HG03442 (cell line): ENCODE measurements at regions not wholly inside any gene's neighbourhood (a gene's known extent, or its start where the extent isn't known, plus 50 kb on each side); places are given as distances from the start of the nearest gene placed in this dataset.

Experiments used
- ATAC-seq: cut with Tn5 transposase; IDR thresholded peaks from one replicate; pipeline ENCODE4 v1.9.1; 2021; ENCODE audit warnings: mild to moderate bottlenecking, moderate library complexity; ENCODE audit not compliant: unreplicated experiment

DNA sequence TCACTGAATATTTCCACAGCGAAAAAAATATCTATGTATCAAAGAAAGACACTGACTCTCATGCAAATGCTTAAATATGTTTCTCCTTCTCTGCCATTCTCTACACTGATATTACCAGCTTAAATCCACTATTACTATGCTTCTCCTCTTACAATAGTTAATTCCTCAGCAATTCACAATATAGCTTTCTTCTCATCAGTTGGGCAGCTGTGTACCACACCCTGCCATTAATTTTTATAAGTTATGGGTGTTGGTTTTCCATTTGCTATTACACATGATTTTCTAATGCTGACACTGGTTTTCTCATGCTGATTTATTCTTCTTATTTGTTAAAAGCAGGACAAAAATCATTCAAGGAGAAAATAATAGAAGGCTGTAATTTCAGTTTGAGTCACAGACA lies 251.8 kb downstream of the TBX15 start:
- ATAC-seq = no peak

DNA sequence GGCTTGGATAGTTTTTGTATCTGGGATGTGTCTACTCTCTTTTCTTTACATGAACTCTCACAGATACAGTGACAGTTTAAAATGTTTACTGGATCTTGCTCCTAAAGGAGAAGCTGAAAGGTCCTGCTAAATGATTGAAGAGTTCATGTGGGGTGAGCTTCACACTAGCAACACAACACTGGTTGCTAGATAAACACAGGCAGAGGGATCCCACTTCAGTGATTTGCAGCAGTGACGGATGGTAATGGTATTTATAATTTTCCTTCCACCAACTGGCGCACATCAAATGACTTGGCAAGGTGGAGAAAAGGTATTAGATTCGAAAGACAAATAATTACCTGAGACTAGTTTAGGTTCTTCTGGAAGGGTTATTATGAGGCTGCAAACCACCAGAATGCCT lies 270.2 kb downstream of the TBX15 start:
- ATAC-seq = no peak

DNA sequence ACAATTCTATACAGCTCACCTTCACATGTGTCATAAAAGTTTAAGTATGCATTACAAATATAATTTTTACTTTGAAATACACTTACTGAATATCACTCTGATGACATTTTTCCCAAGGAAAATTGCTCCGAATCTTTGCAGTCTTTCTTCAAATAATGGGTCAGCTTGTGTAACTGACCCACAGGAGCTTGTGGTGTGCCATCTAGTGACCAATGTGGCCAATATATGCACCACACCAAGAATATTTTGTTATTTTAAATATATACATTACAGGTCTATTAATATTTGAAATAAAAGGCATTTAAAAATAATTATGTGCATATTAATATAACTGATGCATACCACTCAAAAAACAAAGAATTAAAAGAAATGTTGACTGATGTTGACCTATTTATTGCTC lies 271.4 kb downstream of the TBX15 start:
- ATAC-seq = no peak

DNA sequence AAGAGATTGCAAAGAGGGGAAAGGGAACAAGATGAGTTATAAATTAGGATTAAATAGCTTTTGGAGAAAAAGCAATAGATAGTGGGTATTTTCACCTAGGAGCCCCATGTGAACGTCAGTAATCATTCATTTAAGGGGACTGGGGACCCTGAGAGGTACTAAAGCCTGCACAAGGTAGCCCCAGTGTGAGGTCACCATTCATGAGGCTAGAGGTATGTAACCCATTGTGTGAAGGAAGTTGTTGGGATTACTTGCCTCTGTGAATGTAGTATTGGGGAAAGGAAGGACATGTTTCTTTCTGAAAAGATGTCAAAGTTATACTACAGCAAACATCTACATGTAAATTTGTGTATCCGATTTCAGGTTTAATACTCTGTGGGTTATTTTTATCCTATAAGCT lies 276.8 kb downstream of the TBX15 start:
- ATAC-seq = no peak

DNA sequence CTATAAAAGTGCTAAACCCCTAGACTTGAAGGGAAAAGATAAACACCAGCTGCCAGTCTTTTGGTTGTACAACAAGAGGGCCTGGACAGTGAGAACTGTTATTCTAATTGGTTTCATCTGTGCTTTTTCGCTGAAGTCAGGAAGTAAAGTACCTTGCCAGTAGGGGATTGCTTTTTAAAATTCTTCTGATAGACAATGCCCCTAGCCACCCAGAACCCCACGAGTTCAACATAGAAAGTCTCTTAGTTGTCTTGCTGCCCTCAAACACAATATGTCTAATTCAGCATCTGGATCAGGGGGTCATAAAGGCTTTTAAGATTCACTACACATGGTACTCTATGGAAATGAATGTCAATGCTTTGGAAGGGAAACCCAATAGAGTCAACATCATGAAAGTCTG lies 289.2 kb downstream of the TBX15 start:
- ATAC-seq = no peak

DNA sequence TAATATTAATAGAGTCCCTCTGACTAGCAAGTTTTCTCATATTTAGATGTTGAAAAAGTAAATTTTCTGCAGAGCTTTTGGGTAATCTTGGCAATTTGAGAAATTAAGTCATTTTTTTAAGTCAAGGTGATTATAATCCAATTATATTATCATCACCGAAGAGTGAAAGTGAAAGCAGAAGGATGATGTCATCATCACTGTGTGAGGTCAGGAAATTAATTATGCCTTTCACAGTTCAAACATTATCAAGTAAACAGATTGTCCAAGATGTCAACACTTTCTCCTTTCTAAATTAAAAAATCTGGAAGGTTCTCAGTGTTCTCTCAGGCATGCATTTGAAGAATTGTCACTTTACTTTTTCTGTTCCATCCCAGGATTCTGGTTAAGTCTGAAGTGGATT lies 296.0 kb downstream of the TBX15 start:
- no peak for ATAC-seq

DNA sequence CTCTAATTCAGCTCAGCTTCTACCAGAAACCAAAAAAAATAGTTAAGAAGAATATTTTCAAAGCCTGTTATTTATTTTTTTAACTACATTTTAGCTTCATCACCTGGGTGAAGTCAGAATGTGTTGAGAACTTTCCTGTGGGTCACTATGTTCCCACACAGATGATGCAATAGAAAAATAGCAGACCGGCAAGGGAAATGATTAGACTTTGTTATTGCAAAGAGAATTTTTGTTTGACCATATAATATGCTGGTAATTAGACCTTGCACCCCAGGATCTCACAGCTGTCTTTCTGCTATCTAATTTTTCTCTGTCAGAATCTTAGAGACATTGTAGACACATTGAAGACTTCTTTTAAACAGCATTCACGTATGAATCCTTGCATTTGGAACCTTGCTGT lies 299.3 kb downstream of the TBX15 start:
- ATAC-seq = no peak

DNA sequence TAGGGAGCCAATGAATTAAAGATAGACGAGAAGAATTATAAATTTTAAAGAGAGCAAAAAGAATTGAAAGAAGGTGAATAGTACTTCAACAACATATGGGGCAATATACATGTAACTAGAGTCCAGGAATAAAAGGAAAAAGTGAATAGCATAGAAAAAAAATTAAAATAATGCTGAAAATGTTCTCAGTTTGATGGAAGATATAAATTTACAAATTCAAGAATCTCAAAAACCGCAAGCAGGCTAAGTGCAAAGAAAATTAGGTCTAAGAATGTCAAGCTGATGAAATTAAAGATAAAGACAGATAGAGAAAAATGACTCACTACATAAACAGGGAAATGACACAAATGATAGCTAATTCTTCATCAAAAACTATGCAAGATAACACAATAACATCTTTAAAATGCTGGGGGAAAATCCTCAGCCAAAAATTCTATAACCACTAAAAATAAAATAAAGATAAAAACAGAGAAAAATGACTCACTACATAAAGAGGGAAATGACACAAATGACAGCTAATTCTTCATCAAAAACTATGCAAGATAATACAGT lies 326.3 kb downstream of the TBX15 start:
- ATAC-seq = no peak

DNA sequence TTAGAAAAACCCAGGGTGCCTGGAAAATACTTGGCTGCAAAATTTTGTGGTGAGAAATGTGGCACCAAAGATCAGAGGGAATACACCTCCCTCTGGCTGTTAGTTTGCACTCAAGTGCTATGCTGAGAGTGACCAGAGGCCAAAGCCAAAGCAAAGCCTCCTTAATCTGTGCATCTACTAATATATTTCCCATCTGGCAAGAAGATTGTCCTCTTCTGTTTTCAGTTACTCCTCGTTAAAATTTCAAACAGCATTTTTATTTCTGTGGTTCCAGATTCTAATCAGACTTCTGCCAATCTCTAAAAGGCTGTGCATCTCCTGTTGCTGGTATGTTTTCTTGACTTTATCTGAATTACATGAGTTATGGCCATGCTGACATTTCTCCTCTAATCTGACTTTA lies 327.4 kb downstream of the TBX15 start:
- ATAC-seq = no peak

DNA sequence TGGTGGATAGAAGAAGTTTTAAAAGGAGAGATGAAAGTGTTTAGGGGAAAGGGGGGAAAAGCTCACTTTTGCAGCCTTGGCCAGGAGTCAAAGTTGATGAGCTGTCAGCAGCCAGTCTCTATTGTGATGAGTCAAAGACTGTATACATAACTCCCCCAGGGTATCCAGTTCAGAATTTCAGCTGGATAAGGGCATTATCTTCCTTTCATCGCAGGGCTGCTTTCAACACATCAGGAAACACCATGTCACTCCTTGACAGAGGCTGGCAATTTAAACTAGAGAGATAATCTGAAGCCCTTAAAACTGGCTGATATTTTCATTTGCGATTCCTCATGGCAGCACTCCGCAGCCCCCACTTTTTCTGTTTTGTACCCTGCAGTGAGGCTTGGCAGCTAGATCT lies 328.5 kb downstream of the TBX15 start:
- ATAC-seq = no peak

DNA sequence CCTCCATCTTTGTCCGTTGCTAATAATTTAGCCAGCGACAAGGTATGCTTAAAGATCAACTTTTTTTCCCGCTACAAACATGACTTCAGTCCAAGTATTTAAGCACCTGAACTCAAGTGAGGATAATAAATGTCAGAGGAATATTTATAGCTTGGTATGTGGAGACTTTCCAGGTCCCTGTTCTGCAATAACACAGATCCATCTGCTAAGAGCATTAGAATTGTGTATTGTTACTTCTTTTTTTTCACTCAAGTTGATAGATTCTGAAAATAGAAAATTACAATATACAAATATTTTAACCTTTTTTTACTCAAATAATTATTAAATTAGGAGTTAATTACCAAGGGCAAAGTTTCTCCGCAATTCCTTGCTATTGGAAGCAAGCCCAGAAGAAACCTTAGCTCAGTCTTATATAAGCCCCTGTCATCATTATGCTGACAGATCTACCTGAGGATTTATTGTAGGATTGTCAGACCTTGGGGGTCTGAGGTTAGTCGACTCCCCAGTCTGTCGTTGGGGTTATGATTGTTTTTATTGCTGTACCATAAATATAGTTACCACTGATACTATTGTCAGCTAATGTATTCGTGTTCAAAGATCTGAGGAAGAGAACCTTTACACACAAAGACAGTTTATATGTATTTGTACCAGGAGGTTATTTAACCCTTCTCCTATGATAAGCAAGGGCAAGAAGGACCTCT lies 337.9 kb downstream of the TBX15 start:
- no peak for ATAC-seq

DNA sequence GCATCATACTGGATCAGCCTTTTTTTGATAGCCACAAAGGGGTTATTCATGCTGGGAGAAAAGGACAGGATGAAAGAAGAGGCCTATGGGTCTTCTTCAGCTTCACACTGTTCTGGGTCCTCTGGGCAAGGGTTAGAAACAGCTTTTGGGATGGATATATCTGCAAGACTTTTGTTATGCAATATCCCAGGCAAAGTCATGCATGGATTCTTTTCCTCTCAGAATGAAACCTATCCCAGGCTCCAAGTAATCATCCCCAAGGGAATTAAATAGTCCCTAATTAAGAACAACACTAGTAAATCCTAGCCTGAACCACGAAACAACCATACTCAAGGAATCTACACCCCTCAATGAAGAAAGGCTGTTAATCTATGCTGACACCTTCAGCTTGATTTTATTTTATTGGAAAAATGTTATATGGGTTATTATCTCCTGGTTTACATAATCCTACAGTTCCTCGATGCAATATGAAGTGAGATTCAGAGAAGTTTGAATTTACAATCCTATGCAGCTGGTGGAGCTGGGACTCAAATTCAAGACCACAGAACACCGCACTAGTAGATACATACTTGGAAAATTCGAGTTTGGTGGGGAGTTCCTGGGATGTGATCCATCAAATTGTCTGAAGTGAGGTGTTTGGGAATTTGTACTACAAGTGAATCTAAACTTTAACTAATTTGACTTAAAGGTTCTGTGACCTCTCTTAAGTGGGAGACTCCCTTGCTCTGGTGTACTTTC lies 338.6 kb downstream of the TBX15 start:
- ATAC-seq = no peak

DNA sequence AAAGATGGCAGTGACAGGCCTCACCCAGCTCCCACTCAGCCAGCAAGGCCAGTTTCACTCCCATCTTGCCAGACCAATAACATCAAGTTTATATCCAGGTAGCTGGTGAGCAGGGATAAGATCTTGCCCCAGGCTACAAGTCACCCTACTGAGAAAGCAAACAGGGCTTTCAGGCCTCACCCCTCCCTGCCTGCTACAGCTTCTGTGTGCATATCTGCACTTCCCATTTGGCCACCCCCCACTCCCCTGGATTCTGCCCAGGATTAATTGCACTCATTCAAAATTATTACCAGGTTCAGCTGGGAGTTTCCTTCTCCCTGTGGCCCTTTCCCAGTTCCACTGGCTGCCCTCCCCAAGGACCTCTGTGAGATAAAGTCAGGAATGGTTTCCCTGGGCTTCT lies 352.1 kb downstream of the TBX15 start:
- ATAC-seq = no peak

DNA sequence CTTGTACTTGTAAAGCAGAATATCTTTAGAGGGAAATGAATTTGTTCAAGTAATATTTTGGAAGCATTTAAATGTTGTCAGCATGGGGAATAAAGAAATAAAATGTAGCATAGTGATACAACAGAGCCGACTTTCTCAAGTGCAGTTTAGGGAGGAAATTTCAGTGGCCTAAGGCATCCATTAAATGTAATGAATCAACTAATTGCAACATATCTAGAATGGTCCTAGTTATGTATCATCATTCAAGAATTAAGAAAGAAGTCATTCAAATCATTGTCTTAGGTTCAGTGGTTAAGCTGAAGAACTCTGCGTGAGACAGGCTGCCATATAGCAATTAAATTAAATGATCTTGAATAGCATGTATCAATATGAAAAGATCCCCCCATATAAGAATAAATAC lies 360.7 kb downstream of the TBX15 start:
- ATAC-seq = no peak

DNA sequence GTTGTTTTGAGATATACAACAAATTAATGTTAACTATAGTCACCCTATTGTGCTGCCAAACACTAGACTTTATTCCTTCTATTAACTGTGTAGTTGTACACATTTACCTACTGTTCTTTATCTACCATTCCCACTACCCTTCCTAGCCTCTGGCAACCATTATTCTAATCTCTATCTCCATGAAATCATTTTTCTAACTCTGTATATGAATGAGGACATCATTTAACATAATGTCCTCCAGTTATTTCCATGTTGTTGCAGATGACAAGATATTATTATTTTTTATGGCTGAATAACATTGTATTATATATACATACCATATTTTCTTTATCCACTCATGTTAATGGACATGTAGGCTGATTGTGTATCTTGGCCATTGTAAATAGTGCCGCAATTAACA lies 366.3 kb downstream of the TBX15 start:
- no peak for ATAC-seq

DNA sequence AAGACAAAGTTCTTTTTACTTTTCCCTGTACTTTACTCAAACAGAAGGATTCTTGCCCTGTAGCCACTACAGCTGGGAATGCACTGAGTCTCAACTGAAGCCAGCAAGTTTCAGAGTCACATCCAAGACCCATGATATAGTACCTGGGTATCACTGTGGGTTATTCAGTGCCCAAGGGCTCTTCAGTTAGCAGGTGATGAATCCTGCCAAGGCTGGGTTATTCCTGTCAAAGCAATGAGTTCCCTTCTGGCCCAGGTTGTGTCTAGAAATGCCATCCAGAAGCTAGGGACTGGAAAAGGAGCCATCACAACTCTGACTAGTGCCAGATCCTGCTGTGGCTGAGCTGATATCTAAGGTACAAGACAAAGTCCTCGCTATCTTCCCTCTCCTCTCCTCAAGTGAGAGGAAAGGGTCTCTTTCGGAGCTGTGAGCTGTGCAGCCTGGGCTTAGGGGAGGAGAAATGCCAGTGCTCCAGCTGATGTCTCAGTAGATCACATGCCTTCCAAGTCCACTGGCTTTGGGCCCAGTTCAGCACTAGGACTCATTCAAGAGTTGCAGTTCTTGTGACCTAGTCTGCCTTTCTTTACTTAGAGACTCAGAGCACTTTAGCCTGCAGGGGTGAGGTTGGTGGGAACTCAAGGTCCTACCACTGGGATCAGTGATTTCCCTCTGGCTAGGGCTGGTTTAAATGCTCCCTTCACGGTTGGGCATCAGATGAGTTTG lies 369.4 kb downstream of the TBX15 start:
- no peak for ATAC-seq

DNA sequence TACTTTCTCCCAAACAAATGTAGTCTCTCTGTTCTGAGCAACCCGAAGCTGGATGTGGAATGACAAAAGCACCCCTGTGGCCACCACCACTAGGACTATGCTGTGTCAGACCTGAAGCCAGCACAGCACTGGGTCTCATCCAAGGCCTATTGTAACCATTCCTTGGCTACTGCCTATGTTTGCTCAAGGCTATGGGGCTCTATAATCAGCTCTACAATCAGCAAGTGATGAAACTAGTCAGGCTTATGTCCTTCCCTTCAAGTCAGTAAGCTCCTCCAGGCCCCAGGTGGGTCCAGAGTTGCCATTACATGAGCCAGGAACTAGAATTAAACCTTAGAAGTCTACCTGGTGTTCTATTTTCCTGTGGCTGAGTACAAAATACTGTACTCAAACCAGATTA lies 370.2 kb downstream of the TBX15 start:
- no peak for ATAC-seq

DNA sequence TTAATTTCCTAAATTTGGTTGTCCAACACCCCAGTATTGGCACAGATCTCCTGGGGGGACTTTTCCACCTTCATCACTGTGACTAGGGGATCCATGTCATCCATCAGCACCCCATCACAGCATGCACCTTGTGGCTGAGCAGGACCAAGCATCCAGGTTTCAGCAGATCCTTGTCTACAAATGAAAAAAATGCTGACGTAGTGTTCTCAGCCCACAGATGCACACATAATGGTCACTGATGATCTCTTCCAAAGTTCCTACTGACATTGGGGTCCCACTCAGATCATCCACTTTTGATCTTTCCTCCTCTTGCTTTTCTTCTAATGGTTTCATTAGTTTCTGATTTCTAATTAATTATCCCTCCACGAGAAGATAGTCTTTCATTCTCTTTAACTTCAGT lies 373.1 kb downstream of the TBX15 start:
- no peak for ATAC-seq

DNA sequence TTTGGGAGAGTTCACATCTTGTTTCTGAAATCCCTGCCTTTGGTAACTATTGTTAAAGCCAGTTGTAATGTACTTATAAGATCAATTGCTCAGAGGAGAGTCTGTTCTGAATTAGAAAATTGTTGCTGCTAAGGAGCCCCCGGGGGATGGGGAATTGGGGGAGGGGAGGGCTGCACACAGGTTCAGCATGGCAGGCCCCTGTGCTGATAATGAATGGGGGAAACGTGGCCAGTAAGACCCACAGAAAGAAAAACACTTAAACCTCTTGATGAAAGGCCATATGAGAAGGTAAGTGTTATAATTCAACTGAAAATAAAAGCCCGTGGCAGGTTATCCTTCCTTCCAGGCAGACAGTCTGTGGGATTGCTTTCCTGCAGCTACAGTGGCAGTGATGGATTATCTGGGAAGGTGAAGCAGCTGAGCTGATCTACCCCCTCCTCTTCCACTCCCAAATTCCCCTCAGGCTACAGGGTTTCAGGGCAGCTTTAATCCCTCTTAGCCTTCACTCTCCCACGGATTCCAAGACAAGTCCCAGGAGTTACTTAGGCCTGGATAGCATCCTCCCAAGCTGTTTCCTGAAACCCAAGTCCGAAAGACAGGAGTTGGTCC lies 398.8 kb downstream of the TBX15 start:
- no peak for ATAC-seq

DNA sequence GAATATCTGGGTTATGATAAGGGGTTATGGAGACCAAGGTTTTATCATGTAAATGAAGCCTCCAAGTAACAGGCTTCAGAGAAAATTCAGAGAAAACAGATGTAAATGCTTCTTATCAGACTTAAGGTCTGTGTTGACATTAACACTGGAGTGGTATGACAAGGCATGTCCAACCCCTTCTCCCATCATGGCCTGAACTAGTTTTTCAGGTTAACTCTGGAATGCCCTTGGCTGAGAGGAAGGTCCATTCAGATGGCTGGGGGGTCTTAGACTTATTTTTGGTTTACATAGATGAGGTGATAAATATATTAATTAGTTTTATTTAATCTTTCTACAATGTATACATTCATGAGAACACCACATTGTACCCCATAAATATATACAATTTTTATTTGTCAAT lies 399.6 kb downstream of the TBX15 start:
- ATAC-seq = no peak

DNA sequence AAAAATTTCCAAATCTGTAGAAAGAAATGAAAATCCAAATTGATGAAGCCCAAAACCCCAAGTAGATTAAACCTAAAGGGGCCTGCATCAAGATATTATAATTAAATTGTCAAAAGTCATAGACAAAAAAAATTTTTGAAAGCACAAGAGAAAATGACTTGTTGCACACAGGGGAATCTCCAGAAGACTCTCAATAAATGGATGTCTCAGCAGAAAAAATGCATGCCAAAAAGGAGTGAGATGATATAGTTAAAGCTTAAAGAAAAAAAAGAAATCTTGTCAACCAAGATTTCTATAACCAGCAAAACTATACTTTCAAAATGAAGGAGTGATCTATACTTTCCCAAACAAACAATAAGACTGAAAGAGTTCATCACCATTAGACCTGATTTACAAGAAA lies 393.2 kb upstream of the SPAG17 start:
- no peak for ATAC-seq
